AML-193 (cell line): ENCODE measurements at regions not wholly inside any gene's neighbourhood (a gene's known extent, or its start where the extent isn't known, plus 50 kb on each side); places are given as distances from the start of the nearest gene placed in this dataset.
"Not testable (repeated sequence)": the region's sequence is repeated elsewhere in the genome, so short reads cannot be mapped to it uniquely, and the experiment has no call there.

Source experiments
- DNase-seq, 2 experiments: peaks; one replicate each; lab custom pipeline; 2025; lab: John Stamatoyannopoulos, UW

- no peak for DNase-seq
Observed at GRCh38 chr5:104452550-104452949, 890.0 kb upstream of the NUDT12 start.

- DNase-seq = not testable (repeated sequence)
Observed at GRCh38 chr5:104451911-104452310, 889.3 kb upstream of the NUDT12 start.

GRCh38 chr5:104444656-104445055 lies 882.1 kb upstream of the NUDT12 start:
- DNase-seq = no peak

- DNase-seq = no peak
Observed at GRCh38 chr5:104443706-104444105, 881.1 kb upstream of the NUDT12 start.

- no peak for DNase-seq
Observed at GRCh38 chr5:104431981-104432380, 869.4 kb upstream of the NUDT12 start.

GRCh38 chr5:104431002-104431620 lies 868.5 kb upstream of the NUDT12 start:
- no peak for DNase-seq

- no peak for DNase-seq
Observed at GRCh38 chr5:104429911-104430310, 867.3 kb upstream of the NUDT12 start.

GRCh38 chr5:104421431-104421830 lies 858.8 kb upstream of the NUDT12 start:
- DNase-seq = no peak

GRCh38 chr5:104418056-104418455 lies 855.5 kb upstream of the NUDT12 start:
- no peak for DNase-seq

GRCh38 chr5:104412649-104413240 lies 850.2 kb upstream of the NUDT12 start:
- DNase-seq = peak; percentile 26 to 33

- no peak for DNase-seq
Observed at GRCh38 chr5:104400941-104401340, 838.4 kb upstream of the NUDT12 start.

GRCh38 chr5:104385906-104386305 lies 823.3 kb upstream of the NUDT12 start:
- DNase-seq = no peak

GRCh38 chr5:104375345-104375744 lies 812.8 kb upstream of the NUDT12 start:
- DNase-seq = no peak

- no peak for DNase-seq
Observed at GRCh38 chr5:104372796-104373195, 810.2 kb upstream of the NUDT12 start.

GRCh38 chr5:104372376-104372775 lies 809.8 kb upstream of the NUDT12 start:
- DNase-seq = no peak

- no peak for DNase-seq
Observed at GRCh38 chr5:104370523-104370922, 807.9 kb upstream of the NUDT12 start.

- DNase-seq = no peak
Observed at GRCh38 chr5:104367978-104368377, 805.4 kb upstream of the NUDT12 start.

GRCh38 chr5:104363567-104363966 lies 801.0 kb upstream of the NUDT12 start:
- no peak for DNase-seq

- no peak for DNase-seq
Observed at GRCh38 chr5:104361932-104362331, 799.3 kb upstream of the NUDT12 start.

- no peak for DNase-seq
Observed at GRCh38 chr5:104355350-104355749, 792.8 kb upstream of the NUDT12 start.

GRCh38 chr5:104353371-104353770 lies 790.8 kb upstream of the NUDT12 start:
- no peak for DNase-seq

GRCh38 chr5:104352954-104353353 lies 790.4 kb upstream of the NUDT12 start:
- DNase-seq = no peak

- peak in 1 of 2 experiments; percentile 1 for DNase-seq
Observed at GRCh38 chr5:104347119-104347708, 784.6 kb upstream of the NUDT12 start.
